ENCODE measurements at regions not wholly inside any gene's neighbourhood (a gene's known extent, or its start where the extent isn't known, plus 50 kb on each side); places are given as distances from the start of the nearest gene placed in this dataset.
"Not testable (repeated sequence)": the region's sequence is repeated elsewhere in the genome, so short reads cannot be mapped to it uniquely, and the experiment has no call there.

GRCh38 chrX:138058931-138059330, 493.0 kb downstream of the ZIC3 start:
- H2BK120ac ChIP-seq (ENCODE audit: low read depth, low read length) = no peak overlapping the region
- no peak overlapping the region for H3K4me3 ChIP-seq (ENCODE audit: low read length)
- no peaks in the 10 kb centered on the region for H3K79me1 ChIP-seq (ENCODE audit: low read length)
- no peaks in the 10 kb centered on the region for H3K36me3 ChIP-seq (ENCODE audit: control insufficient read depth, insufficient read depth, low read length)
- no peak overlapping the region for H3K9ac ChIP-seq (ENCODE audit: low read length)
- H4K8ac ChIP-seq (ENCODE audit: low read depth, low read length) = no peak overlapping the region
- no peaks in the 10 kb centered on the region for H3K79me2 ChIP-seq (ENCODE audit: control insufficient read depth, insufficient read depth, low read length)
- H4K5ac ChIP-seq (ENCODE audit: low read length) = no peak overlapping the region
- H3K23ac ChIP-seq (ENCODE audit: low read length) = no peak overlapping the region
- no peak overlapping the region for H3K4ac ChIP-seq (ENCODE audit: low read depth, low read length)
- H3K27ac ChIP-seq (ENCODE audit: low read depth, low read length) = no peak overlapping the region
- no peak overlapping the region for H2BK15ac ChIP-seq (replicated peaks; ENCODE audit: low read depth)
- H3K18ac ChIP-seq (ENCODE audit: low read length) = no peak overlapping the region
- no peaks in the 10 kb centered on the region for H3K27me3 ChIP-seq (ENCODE audit: insufficient read depth, low read length, poor library complexity)
- no peak overlapping the region for H2AK5ac ChIP-seq (ENCODE audit: low read length)
- H3K4me1 ChIP-seq (ENCODE audit: control insufficient read depth, low read depth, low read length) = no peaks in the 10 kb centered on the region
- WGBS (ENCODE audit: extremely low coverage, insufficient coverage, low lambda C conversion rate) = no CpG with 5 or more reads among the region's 5 CpGs
- no peak overlapping the region for H3K56ac ChIP-seq (ENCODE audit: low read length)
- no peak overlapping the region for H3K4me2 ChIP-seq (ENCODE audit: low read length)
- DNase-seq = no peak
- no peak overlapping the region for H2BK5ac ChIP-seq (ENCODE audit: low read length)

GRCh38 chrX:138067415-138067814, 501.5 kb downstream of the ZIC3 start:
- Histone ChIP-seq H3K9ac (ENCODE audit: low read length) (no peak overlapping the region), H3K4me3 (ENCODE audit: low read length) (no peak overlapping the region), H4K8ac (ENCODE audit: low read depth, low read length) (no peak overlapping the region), H3K4me2 (ENCODE audit: low read length) (no peak overlapping the region), H2BK5ac (ENCODE audit: low read length) (no peak overlapping the region), H3K36me3 (ENCODE audit: control insufficient read depth, insufficient read depth, low read length) (no peaks in the 10 kb centered on the region), H2BK15ac (replicated peaks; ENCODE audit: low read depth) (no peak overlapping the region), H3K23ac (ENCODE audit: low read length) (no peak overlapping the region), H2AK5ac (ENCODE audit: low read length) (no peak overlapping the region), H3K79me1 (ENCODE audit: low read length) (no peaks in the 10 kb centered on the region), H2BK120ac (ENCODE audit: low read depth, low read length) (no peak overlapping the region), H3K4me1 (ENCODE audit: control insufficient read depth, low read depth, low read length) (no peaks in the 10 kb centered on the region), H3K4ac (ENCODE audit: low read depth, low read length) (no peak overlapping the region), H3K18ac (ENCODE audit: low read length) (no peak overlapping the region), H4K5ac (ENCODE audit: low read length) (no peak overlapping the region), H3K27me3 (ENCODE audit: insufficient read depth, low read length, poor library complexity) (no peaks in the 10 kb centered on the region), H3K79me2 (ENCODE audit: control insufficient read depth, insufficient read depth, low read length) (no peaks in the 10 kb centered on the region), H3K27ac (ENCODE audit: low read depth, low read length) (no peak overlapping the region), H3K56ac (ENCODE audit: low read length) (no peak overlapping the region)
- no peak for DNase-seq

- no peak for DNase-seq
- Histone ChIP-seq H3K79me2 (ENCODE audit: control insufficient read depth, insufficient read depth, low read length) (no peaks in the 10 kb centered on the region), H2BK5ac (ENCODE audit: low read length) (no peak overlapping the region), H3K18ac (ENCODE audit: low read length) (no peak overlapping the region), H3K4me3 (ENCODE audit: low read length) (no peak overlapping the region), H3K36me3 (ENCODE audit: control insufficient read depth, insufficient read depth, low read length) (no peaks in the 10 kb centered on the region), H2BK120ac (ENCODE audit: low read depth, low read length) (no peak overlapping the region), H3K23ac (ENCODE audit: low read length) (no peak overlapping the region), H3K79me1 (ENCODE audit: low read length) (no peaks in the 10 kb centered on the region), H4K5ac (ENCODE audit: low read length) (no peak overlapping the region), H3K9ac (ENCODE audit: low read length) (no peak overlapping the region), H3K56ac (ENCODE audit: low read length) (no peak overlapping the region), H3K4me1 (ENCODE audit: control insufficient read depth, low read depth, low read length) (no peaks in the 10 kb centered on the region), H2AK5ac (ENCODE audit: low read length) (no peak overlapping the region), H3K4me2 (ENCODE audit: low read length) (no peak overlapping the region), H2BK15ac (replicated peaks; ENCODE audit: low read depth) (no peak overlapping the region), H4K8ac (ENCODE audit: low read depth, low read length) (no peak overlapping the region), H3K27me3 (ENCODE audit: insufficient read depth, low read length, poor library complexity) (no peaks in the 10 kb centered on the region), H3K27ac (ENCODE audit: low read depth, low read length) (no peak overlapping the region), H3K4ac (ENCODE audit: low read depth, low read length) (no peak overlapping the region)
- WGBS (ENCODE audit: extremely low coverage, insufficient coverage, low lambda C conversion rate) = no CpG with 5 or more reads among the region's 15 CpGs
These were observed 507.7 kb downstream of the ZIC3 start for GRCh38 chrX:138073626-138074025.

- Histone ChIP-seq H3K9ac (ENCODE audit: low read length) (no peak overlapping the region), H4K8ac (ENCODE audit: low read depth, low read length) (no peak overlapping the region), H3K4ac (ENCODE audit: low read depth, low read length) (no peak overlapping the region), H2AK5ac (ENCODE audit: low read length) (no peak overlapping the region), H3K18ac (ENCODE audit: low read length) (no peak overlapping the region), H3K4me3 (ENCODE audit: low read length) (no peak overlapping the region), H3K4me1 (ENCODE audit: control insufficient read depth, low read depth, low read length) (no peaks in the 10 kb centered on the region), H2BK5ac (ENCODE audit: low read length) (no peak overlapping the region), H3K27me3 (ENCODE audit: insufficient read depth, low read length, poor library complexity) (no peaks in the 10 kb centered on the region), H2BK15ac (replicated peaks; ENCODE audit: low read depth) (no peak overlapping the region), H2BK120ac (ENCODE audit: low read depth, low read length) (no peak overlapping the region), H3K79me1 (ENCODE audit: low read length) (no peaks in the 10 kb centered on the region), H3K79me2 (ENCODE audit: control insufficient read depth, insufficient read depth, low read length) (no peaks in the 10 kb centered on the region), H3K27ac (ENCODE audit: low read depth, low read length) (no peak overlapping the region), H4K5ac (ENCODE audit: low read length) (no peak overlapping the region), H3K36me3 (ENCODE audit: control insufficient read depth, insufficient read depth, low read length) (no peaks in the 10 kb centered on the region), H3K4me2 (ENCODE audit: low read length) (no peak overlapping the region), H3K23ac (ENCODE audit: low read length) (no peak overlapping the region), H3K56ac (ENCODE audit: low read length) (no peak overlapping the region)
- no CpG with 5 or more reads among the region's 2 CpGs for WGBS (ENCODE audit: extremely low coverage, insufficient coverage, low lambda C conversion rate)
- DNase-seq = no peak
These were observed 516.3 kb downstream of the ZIC3 start for GRCh38 chrX:138082251-138082650.

- WGBS (ENCODE audit: extremely low coverage, insufficient coverage, low lambda C conversion rate) = no CpG with 5 or more reads among the region's 2 CpGs
- Histone ChIP-seq H3K23ac (ENCODE audit: low read length) (no peak overlapping the region), H3K27ac (ENCODE audit: low read depth, low read length) (no peak overlapping the region)
These were observed 517.0 kb downstream of the ZIC3 start for GRCh38 chrX:138082896-138083295.

GRCh38 chrX:138110910-138111309, 545.0 kb downstream of the ZIC3 start:
- H3K79me1 ChIP-seq (ENCODE audit: low read length); H3K4me2 ChIP-seq (ENCODE audit: low read length); H3K27me3 ChIP-seq (ENCODE audit: insufficient read depth, low read length, poor library complexity); H4K5ac ChIP-seq (ENCODE audit: low read length); H3K79me2 ChIP-seq (ENCODE audit: control insufficient read depth, insufficient read depth, low read length); H3K56ac ChIP-seq (ENCODE audit: low read length); H3K9ac ChIP-seq (ENCODE audit: low read length); H3K4ac ChIP-seq (ENCODE audit: low read depth, low read length); H3K36me3 ChIP-seq (ENCODE audit: control insufficient read depth, insufficient read depth, low read length); H2BK5ac ChIP-seq (ENCODE audit: low read length); H2BK15ac ChIP-seq (replicated peaks; ENCODE audit: low read depth); H3K27ac ChIP-seq (ENCODE audit: low read depth, low read length); H3K18ac ChIP-seq (ENCODE audit: low read length); DNase-seq; H3K4me1 ChIP-seq (ENCODE audit: control insufficient read depth, low read depth, low read length); H3K23ac ChIP-seq (ENCODE audit: low read length); H2AK5ac ChIP-seq (ENCODE audit: low read length); H4K8ac ChIP-seq (ENCODE audit: low read depth, low read length); H2BK120ac ChIP-seq (ENCODE audit: low read depth, low read length); H3K4me3 ChIP-seq (ENCODE audit: low read length): not testable (repeated sequence)
- no CpG with 5 or more reads among the region's 3 CpGs for WGBS (ENCODE audit: extremely low coverage, insufficient coverage, low lambda C conversion rate)

More at GRCh38 chrX:138082896-138083295, 517.0 kb downstream of the ZIC3 start:
- H3K79me2 ChIP-seq (ENCODE audit: control insufficient read depth, insufficient read depth, low read length) = no peaks in the 10 kb centered on the region
- H3K4me3 ChIP-seq (ENCODE audit: low read length) = no peak overlapping the region
- H2AK5ac ChIP-seq (ENCODE audit: low read length) = no peak overlapping the region
- H2BK15ac ChIP-seq (replicated peaks; ENCODE audit: low read depth) = no peak overlapping the region
- H3K56ac ChIP-seq (ENCODE audit: low read length) = no peak overlapping the region
- no peak overlapping the region for H3K9ac ChIP-seq (ENCODE audit: low read length)
- H2BK5ac ChIP-seq (ENCODE audit: low read length) = no peak overlapping the region
- H4K8ac ChIP-seq (ENCODE audit: low read depth, low read length) = no peak overlapping the region
- H3K4me2 ChIP-seq (ENCODE audit: low read length) = no peak overlapping the region
- no peak for DNase-seq
- H3K36me3 ChIP-seq (ENCODE audit: control insufficient read depth, insufficient read depth, low read length) = no peaks in the 10 kb centered on the region
- H3K79me1 ChIP-seq (ENCODE audit: low read length) = no peaks in the 10 kb centered on the region
- H4K5ac ChIP-seq (ENCODE audit: low read length) = no peak overlapping the region
- H3K27me3 ChIP-seq (ENCODE audit: insufficient read depth, low read length, poor library complexity) = no peaks in the 10 kb centered on the region
- no peaks in the 10 kb centered on the region for H3K4me1 ChIP-seq (ENCODE audit: control insufficient read depth, low read depth, low read length)
- no peak overlapping the region for H3K4ac ChIP-seq (ENCODE audit: low read depth, low read length)
- H2BK120ac ChIP-seq (ENCODE audit: low read depth, low read length) = no peak overlapping the region
- no peak overlapping the region for H3K18ac ChIP-seq (ENCODE audit: low read length)

Measured in mesendoderm (in vitro differentiated cells).